ENCODE measurements at regions not wholly inside any gene's neighbourhood (a gene's known extent, or its start where the extent isn't known, plus 50 kb on each side); places are given as distances from the start of the nearest gene placed in this dataset.

DNA sequence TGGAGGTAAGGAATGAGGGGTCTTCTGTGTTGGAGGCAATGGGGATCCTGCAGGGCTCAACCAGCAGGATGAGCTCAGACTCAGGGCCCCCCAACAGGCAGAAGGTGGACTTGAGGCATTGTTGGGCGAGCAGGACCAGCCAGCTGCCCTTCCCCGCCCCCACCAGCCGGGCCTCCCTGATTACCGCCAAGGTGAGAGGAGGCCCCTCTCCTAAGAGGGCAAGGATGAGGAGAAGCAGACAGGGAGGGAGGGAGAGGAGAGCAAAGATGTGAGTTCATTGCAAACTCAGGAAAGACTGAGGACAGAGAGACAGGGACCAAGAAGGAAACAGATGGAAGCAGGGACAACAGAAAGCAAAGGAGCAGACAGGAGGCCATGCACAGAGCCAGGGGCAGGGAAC lies 272.8 kb upstream of the XYLT1 start:
- TF ChIP-seq, protein P1, sequence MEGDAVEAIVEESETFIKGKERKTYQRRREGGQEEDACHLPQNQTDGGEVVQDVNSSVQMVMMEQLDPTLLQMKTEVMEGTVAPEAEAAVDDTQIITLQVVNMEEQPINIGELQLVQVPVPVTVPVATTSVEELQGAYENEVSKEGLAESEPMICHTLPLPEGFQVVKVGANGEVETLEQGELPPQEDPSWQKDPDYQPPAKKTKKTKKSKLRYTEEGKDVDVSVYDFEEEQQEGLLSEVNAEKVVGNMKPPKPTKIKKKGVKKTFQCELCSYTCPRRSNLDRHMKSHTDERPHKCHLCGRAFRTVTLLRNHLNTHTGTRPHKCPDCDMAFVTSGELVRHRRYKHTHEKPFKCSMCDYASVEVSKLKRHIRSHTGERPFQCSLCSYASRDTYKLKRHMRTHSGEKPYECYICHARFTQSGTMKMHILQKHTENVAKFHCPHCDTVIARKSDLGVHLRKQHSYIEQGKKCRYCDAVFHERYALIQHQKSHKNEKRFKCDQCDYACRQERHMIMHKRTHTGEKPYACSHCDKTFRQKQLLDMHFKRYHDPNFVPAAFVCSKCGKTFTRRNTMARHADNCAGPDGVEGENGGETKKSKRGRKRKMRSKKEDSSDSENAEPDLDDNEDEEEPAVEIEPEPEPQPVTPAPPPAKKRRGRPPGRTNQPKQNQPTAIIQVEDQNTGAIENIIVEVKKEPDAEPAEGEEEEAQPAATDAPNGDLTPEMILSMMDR (IDR thresholded peaks at IDR 0.05), result no peak
- no peak for TF ChIP-seq EZH2 (IDR thresholded peaks at IDR 0.05; ENCODE audit: borderline replicate concordance, insufficient read depth, low read depth, low read length, poor library complexity, severe bottlenecking)

Measured in B cell (primary cell).